HUES6 (cell line): ENCODE measurements at regions not wholly inside any gene's neighbourhood (a gene's known extent, or its start where the extent isn't known, plus 50 kb on each side); places are given as distances from the start of the nearest gene placed in this dataset.

Experiments used
- H3K27ac ChIP-seq: 2 replicates; pipeline ENCODE4 v1.7.0; 2013; ENCODE audit warnings: low read depth, mild to moderate bottlenecking, low read length, inconsistent platforms
- H3K27me3 ChIP-seq: 2 replicates; pipeline ENCODE4 v1.6.1; 2013; ENCODE audit warnings: low read length; ENCODE audit not compliant: control insufficient read depth, insufficient read depth
- H3K36me3 ChIP-seq: 2 replicates; pipeline ENCODE4 v1.6.1; 2013; ENCODE audit warnings: low read length; ENCODE audit not compliant: control insufficient read depth, insufficient read depth
- H3K4me1 ChIP-seq: 2 replicates; pipeline ENCODE4 v1.6.1; 2013; ENCODE audit warnings: low read length; ENCODE audit not compliant: control insufficient read depth, insufficient read depth
- H3K4me3 ChIP-seq: 2 replicates; pipeline ENCODE4 v1.5.1; 2013; ENCODE audit warnings: low read depth, low read length
- H3K9ac ChIP-seq: one replicate; pipeline ENCODE4 v1.6.1; 2013; ENCODE audit warnings: mild to moderate bottlenecking, low read length
- H3K9me3 ChIP-seq: 2 replicates; pipeline ENCODE4 v1.6.1; 2013; ENCODE audit warnings: low read depth, low read length; ENCODE audit not compliant: control insufficient read depth, insufficient read depth

DNA sequence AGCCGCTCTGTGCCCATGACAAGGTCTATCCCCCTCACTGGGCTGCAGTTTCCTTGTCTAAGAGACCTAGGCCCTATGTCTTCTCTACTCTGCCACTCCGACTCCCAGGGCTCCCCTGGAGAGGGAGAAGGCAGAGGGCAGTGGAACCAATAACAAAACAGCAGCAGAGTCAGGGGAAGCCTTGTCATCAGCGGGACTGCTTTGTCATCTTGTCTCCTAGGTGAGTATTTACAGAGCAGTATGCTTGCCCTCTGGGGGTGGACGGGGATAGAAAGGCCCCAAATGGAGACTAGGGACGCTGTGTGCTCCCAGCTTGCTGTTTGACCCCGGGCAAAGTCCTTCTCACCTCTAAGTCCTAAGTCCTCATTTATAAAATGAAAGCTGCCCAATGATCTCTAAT is 318.5 kb downstream of the CDK5RAP2 start:
- Histone ChIP-seq H3K9ac (no peak overlapping the region), H3K4me1 (no peaks in the 10 kb centered on the region), H3K36me3 (no peaks in the 10 kb centered on the region), H3K9me3 (no peaks in the 10 kb centered on the region), H3K27ac (no peak overlapping the region), H3K27me3 (peaks cover 6% of the 10 kb centered on the region), H3K4me3 (no peak overlapping the region)

DNA sequence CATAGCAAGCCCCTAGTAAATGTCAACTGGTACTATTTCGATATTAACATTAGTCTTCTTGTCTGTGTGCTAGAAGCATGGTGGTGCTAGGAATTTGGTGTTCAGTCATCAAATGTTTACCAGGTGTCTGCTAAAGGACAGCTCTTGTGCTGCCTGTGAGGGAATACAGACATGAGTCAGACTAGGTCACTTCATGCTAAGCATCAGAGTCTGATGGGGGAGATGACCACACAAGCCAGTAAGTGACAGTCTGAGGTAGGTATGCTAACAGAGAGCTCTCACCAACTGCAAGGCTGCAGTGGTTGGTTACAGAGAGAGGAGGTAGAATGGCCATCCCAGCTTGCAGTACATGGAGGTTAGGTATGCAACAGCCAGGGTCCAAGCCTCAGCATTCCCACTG is 320.9 kb downstream of the CDK5RAP2 start:
- no peak overlapping the region for H3K9ac ChIP-seq
- no peak overlapping the region for H3K27ac ChIP-seq
- H3K36me3 ChIP-seq = no peaks in the 10 kb centered on the region
- H3K27me3 ChIP-seq = peaks cover 16% of the 10 kb centered on the region
- no peaks in the 10 kb centered on the region for H3K4me1 ChIP-seq
- no peak overlapping the region for H3K4me3 ChIP-seq
- no peaks in the 10 kb centered on the region for H3K9me3 ChIP-seq

DNA sequence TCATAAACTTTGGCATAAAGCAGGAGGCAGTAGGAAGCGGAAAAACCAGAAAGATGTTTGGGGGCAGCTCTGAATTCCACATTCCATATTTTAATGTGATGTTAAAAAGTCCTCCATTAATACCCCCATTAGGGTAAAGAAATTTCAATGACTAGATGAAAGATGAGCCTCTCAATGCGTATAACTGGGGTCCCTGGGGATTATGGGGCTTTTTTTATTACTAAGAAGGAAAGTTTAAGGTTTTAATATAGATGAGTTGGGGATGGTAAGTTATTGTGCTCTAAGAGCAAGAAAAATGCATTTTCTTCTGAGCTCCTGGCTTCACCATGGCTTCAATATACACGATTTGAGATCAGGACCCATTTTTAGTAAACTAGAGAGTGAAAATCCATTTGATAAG is 321.9 kb downstream of the CDK5RAP2 start:
- Histone ChIP-seq H3K27me3 (peaks cover 16% of the 10 kb centered on the region), H3K4me1 (no peaks in the 10 kb centered on the region), H3K4me3 (no peak overlapping the region), H3K27ac (no peak overlapping the region), H3K36me3 (no peaks in the 10 kb centered on the region), H3K9ac (no peak overlapping the region), H3K9me3 (no peaks in the 10 kb centered on the region)

DNA sequence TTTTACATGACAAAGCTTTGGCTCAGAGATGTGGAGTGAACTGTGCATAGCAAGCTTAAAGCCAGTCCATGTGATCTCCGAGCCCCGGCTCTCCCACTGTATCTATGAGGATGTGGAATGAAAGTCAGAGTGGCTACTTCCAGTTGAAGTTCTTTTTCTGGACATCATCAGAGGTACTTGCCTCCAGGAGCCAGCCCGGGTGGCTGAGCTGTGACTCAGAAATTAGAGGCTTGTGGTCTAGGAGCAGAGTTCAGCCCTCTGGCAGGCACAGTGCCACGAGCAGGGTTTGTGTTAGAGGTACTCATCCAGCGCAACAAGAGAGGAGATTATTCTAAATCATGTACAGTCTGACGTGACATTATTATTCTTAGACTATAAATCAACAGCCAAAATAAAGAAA is 322.5 kb downstream of the CDK5RAP2 start:
- Histone ChIP-seq H3K27me3 (peaks cover 16% of the 10 kb centered on the region), H3K9ac (no peak overlapping the region), H3K9me3 (no peaks in the 10 kb centered on the region), H3K4me1 (no peaks in the 10 kb centered on the region), H3K4me3 (no peak overlapping the region), H3K27ac (no peak overlapping the region), H3K36me3 (no peaks in the 10 kb centered on the region)

DNA sequence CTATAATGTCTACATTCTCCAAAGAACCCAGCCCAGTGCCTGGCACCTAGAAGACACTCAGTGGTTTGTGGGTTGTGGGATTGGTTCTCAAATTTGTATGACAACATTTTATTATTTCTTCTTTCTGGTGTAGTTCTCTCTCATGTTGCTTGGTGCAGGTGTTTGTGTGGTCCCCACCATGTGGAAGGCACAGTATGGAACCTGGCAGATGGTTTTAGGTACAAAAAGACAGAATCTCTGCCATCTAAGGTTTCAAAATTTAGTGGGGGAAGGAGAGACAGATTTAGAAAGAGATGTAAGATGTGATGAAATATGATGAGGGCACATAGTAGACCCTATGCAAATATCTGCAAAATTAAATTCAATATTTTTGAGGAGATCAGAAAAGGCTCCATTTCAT is 323.8 kb downstream of the CDK5RAP2 start:
- Histone ChIP-seq H3K4me3 (no peak overlapping the region), H3K9me3 (no peaks in the 10 kb centered on the region), H3K9ac (no peak overlapping the region), H3K4me1 (no peaks in the 10 kb centered on the region), H3K27me3 (peaks cover 16% of the 10 kb centered on the region), H3K27ac (no peak overlapping the region), H3K36me3 (no peaks in the 10 kb centered on the region)

DNA sequence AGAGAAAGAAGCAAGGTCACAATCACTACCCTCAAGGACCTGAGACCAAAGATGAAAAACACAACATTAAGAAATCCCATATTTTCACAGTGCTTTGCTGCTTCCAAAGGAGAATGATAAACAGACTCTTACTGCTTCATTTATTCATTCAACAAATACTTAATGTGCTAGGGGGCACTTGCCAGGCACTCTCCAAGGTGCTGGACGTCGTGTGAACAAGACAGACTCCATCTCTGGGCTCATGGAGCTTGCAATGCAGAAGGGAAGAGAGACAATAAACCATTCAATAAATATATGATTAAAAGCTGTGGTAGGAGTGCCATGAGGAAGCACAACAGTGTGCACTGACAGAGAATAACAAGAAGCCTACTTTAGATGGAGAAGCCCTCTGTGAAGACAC is 327.7 kb downstream of the CDK5RAP2 start:
- Histone ChIP-seq H3K36me3 (no peaks in the 10 kb centered on the region), H3K9ac (no peak overlapping the region), H3K4me1 (no peaks in the 10 kb centered on the region), H3K4me3 (no peak overlapping the region), H3K27me3 (peaks cover 18% of the 10 kb centered on the region; the same call in 1 of the 2 replicates), H3K27ac (no peak overlapping the region), H3K9me3 (no peaks in the 10 kb centered on the region)

DNA sequence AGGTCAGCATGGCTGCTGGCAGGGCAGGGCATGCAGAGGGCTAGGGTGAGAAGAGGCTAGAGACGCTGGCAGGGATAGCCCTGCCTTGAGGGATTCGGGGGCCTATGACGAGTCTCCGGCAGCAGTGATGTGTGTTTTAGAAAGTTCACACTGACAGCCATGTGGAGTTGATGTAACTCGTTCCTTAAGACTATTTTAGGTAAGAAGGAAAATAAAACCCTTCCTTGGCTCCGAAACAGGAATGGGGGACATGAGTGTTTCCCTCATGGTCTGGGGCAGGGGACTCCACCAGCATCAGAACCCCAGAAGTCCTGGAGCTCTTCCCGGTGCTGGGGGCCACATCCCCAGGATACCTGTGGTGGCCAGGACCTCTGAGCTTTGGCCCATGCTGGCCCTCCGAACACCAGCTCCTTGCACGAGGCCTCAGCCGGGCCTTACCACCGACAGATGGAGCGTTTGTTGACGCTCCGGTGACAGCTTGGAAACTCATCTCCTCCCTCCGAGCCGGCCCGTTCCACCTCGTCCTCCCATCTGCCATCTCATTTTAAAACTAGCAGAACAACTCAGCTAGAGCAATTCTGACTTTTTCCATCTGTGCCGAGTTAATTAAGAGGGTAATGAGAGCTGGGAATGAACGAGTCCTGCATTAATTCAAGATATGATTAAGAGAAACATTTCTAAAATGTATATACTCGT is 337.7 kb downstream of the CDK5RAP2 start:
- Histone ChIP-seq H3K4me3 (no peak overlapping the region), H3K36me3 (no peaks in the 10 kb centered on the region), H3K4me1 (no peaks in the 10 kb centered on the region), H3K9ac (no peak overlapping the region), H3K9me3 (no peaks in the 10 kb centered on the region), H3K27me3 (no peaks in the 10 kb centered on the region), H3K27ac (no peak overlapping the region)

DNA sequence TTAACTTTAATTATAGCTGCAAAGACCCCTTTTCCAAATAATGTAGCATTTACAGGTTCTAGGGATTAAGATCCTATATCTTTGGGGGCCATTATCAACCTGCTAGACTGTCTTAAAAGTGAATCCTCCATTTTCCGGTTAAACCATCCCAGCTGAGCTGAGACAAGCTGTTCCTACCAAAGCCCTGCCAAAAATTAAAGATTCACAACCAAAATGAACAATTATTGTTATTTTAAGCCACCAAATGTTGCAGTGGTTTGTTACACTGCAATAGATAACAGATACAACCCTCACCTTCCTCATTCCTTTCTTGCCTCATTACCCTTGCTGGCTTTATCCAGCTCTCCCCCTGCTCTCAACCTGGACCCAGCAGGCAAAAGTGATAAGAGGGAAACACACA is 343.4 kb downstream of the CDK5RAP2 start:
- Histone ChIP-seq H3K4me3 (no peak overlapping the region), H3K4me1 (no peaks in the 10 kb centered on the region)

DNA sequence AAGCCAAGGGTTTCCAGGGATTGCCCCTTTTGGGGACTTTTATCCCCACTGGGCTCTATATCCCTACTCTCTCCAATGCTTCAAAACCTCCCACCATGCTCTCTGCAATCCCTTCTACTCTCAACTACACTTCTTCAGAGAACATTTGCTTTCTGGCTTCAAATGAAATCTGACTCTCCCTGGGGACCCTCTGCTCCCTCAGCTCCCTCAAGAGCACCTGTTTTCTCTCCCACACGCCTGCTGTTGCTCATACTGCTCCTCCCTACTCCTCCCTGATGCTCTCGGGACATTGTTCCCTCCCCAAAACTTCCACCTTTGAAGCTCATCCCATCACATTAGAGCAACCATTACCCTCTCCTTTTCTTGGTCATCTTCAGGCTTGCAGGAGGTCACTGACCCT is 344.9 kb downstream of the CDK5RAP2 start:
- Histone ChIP-seq H3K4me3 (no peak overlapping the region), H3K27ac (no peak overlapping the region), H3K4me1 (no peaks in the 10 kb centered on the region), H3K9me3 (no peaks in the 10 kb centered on the region), H3K36me3 (no peaks in the 10 kb centered on the region), H3K9ac (no peak overlapping the region), H3K27me3 (peaks cover 11% of the 10 kb centered on the region; the same call in 1 of the 2 replicates)

More for the DNA sequence above, 343.4 kb downstream of the CDK5RAP2 start:
- no peaks in the 10 kb centered on the region for H3K9me3 ChIP-seq
- peaks cover 11% of the 10 kb centered on the region; the same call in 1 of the 2 replicates for H3K27me3 ChIP-seq
- H3K27ac ChIP-seq = no peak overlapping the region
- H3K9ac ChIP-seq = no peak overlapping the region
- H3K36me3 ChIP-seq = no peaks in the 10 kb centered on the region

DNA sequence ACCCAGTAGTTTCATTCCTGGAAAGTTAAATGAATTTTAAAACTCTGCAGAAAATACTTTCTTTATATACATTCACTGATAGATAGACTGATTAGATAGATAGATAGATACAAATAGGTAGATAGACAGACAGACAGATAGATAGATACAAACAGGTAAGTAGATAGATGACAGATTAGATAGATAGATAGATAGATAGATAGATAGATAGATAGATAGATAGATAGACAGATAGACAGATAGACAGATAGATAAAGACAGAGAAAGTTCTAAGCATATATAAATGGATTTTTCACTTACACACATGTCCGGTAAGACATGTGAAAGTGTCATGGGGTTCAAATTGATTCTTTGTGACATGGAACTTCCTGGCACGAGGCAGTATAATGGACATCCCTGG is 349.7 kb downstream of the CDK5RAP2 start:
- Histone ChIP-seq H3K27ac (no peak overlapping the region), H3K9ac (no peak overlapping the region), H3K27me3 (peaks cover 6% of the 10 kb centered on the region; the same call in 1 of the 2 replicates), H3K4me3 (no peak overlapping the region), H3K4me1 (no peaks in the 10 kb centered on the region), H3K36me3 (no peaks in the 10 kb centered on the region), H3K9me3 (0 out of 2 replicates have a peak, but pooled peaks cover 3% of the 10 kb centered on the region)

DNA sequence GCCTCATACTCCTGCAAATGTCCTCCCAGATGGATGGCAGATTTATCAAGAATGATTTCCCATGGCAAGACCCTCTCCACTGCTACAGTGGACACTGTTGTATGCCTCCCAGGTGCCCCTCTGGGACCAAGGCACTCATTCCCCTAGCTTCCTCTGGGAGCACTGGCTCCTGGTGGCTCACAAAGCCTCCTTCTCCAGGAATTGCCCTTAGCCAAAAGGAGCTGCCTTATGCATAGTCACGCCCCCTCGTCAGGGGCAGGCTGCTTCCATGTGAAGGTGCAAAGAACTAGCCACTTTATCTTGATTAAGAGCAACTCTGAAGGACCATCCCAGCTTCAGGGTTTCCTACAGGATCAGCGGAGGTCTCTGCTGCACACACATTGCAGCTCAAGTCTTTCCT is 358.1 kb downstream of the CDK5RAP2 start:
- H3K9ac ChIP-seq = no peak overlapping the region
- H3K4me1 ChIP-seq = peaks cover 5% of the 10 kb centered on the region; the same call in 1 of the 2 replicates
- H3K27ac ChIP-seq = no peak overlapping the region
- no peaks in the 10 kb centered on the region for H3K27me3 ChIP-seq
- 0 out of 2 replicates have a peak, but pooled peaks cover under 1% of the 10 kb centered on the region for H3K9me3 ChIP-seq
- no peaks in the 10 kb centered on the region for H3K36me3 ChIP-seq
- no peak overlapping the region for H3K4me3 ChIP-seq
